GM13977 (cell line): ENCODE measurements at regions not wholly inside any gene's neighbourhood (a gene's known extent, or its start where the extent isn't known, plus 50 kb on each side); places are given as distances from the start of the nearest gene placed in this dataset.

Experiments used
- DNase-seq: peaks from one replicate; pipeline ENCODE4 v3.0.0; 2012; ENCODE audit warnings: low spot score
- in situ Hi-C: fragments of 300-500 bp; cut with MboI; formaldehyde crosslinking; loops from one replicate; pipeline ENCODE4 v1.12.0; 2022; ENCODE audit warnings: low sequenced_read_pairs, low pct_unique_long_range_greater_than_20kb, mixed read lengths, inconsistent platforms; ENCODE audit not compliant: unreplicated experiment
- TF ChIP-seq, protein P1 (sequence below): IDR thresholded peaks from 2 replicates; pipeline ENCODE4 v1.5.1; 2012; ENCODE audit warnings: mild to moderate bottlenecking, control low read depth; ENCODE audit not compliant: insufficient read depth; ENCODE audit errors: extremely low read depth, missing control alignments

DNA sequence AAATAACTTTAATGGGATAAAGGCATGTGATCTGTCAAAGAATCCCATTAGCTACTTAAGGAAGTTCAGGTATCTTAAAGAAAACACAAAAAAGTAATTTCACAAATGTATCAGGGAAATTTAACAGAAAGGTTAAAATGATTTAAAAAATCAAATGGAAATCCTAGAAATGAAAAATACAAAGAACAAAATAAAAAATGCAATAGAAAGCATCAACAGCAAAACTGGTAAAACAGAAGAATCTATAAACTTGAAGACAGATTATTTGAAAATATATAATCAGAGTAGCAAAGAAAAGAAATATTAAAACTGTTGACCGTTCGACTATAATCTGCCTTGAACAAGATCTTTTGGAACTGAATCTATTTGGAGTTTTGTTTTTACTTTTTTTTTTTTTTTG, 279.4 kb upstream of the SYT1 start:
- in situ Hi-C loops, result no loop called here
- DNase-seq, result no peak
- TF ChIP-seq, protein P1, sequence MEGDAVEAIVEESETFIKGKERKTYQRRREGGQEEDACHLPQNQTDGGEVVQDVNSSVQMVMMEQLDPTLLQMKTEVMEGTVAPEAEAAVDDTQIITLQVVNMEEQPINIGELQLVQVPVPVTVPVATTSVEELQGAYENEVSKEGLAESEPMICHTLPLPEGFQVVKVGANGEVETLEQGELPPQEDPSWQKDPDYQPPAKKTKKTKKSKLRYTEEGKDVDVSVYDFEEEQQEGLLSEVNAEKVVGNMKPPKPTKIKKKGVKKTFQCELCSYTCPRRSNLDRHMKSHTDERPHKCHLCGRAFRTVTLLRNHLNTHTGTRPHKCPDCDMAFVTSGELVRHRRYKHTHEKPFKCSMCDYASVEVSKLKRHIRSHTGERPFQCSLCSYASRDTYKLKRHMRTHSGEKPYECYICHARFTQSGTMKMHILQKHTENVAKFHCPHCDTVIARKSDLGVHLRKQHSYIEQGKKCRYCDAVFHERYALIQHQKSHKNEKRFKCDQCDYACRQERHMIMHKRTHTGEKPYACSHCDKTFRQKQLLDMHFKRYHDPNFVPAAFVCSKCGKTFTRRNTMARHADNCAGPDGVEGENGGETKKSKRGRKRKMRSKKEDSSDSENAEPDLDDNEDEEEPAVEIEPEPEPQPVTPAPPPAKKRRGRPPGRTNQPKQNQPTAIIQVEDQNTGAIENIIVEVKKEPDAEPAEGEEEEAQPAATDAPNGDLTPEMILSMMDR, result no peak

DNA sequence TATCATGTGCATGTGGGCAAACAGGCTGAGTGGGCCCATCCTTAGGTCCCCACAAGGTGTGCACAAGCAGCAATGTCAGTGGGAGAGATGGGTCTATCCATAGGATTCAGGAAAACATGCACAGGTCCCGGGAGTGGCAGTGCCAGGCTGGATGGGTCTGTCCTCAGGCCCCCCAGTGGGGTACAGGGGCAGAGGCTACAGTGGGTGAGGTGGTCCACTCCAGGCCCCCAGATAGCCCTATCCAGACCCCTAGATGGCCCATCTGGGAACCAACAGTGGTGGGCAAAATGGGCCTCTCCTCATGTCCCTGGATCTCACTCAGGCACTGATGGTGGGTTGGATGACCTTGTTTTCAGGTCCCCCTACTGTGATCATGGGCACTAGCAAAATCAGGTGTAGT, 277.8 kb upstream of the SYT1 start:
- in situ Hi-C loops, result no loop called here
- TF ChIP-seq, protein P1, result no peak
- DNase-seq, result no peak

DNA sequence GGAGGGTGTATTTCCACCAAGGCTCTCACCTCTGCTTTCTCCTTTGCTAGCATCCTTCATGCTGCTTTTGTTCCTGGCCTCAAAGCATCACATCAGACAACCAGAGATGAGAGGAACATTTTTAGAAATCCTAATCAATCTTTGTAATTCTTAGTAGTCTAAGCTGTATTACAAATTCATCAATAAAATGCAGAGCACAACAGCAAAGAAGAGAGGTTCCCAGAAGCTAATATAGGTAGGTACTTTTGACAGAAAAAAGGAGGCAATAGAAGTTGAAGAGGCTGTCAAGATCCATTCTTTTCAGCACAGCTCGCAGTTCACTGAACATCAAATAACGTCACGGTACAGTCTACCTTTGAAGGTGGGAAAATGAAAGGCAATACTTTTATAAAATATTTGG, 265.2 kb upstream of the SYT1 start:
- in situ Hi-C loops, result no loop called here
- TF ChIP-seq, protein P1, result no peak
- DNase-seq, result no peak

DNA sequence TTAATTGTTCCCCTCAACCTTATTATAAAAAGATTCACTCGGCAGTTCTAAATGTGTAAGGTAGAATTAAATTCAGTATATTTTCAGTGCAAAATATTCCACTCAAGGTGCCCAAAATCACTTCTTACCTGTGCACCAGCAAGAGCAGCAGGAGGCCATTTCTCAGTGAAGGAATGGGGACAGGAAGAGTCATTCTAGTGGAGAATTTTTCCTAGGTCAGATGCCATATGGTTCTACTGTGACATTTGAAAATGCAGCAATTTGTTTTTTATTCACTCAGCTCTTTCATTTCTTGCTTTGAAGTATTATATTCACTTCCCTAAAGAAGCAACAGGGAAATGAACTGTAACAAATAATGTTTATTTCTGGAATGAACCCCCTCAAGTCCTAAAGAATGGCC, 264.0 kb upstream of the SYT1 start:
- in situ Hi-C loops, result no loop called here
- no peak for DNase-seq
- TF ChIP-seq, protein P1, result no peak

DNA sequence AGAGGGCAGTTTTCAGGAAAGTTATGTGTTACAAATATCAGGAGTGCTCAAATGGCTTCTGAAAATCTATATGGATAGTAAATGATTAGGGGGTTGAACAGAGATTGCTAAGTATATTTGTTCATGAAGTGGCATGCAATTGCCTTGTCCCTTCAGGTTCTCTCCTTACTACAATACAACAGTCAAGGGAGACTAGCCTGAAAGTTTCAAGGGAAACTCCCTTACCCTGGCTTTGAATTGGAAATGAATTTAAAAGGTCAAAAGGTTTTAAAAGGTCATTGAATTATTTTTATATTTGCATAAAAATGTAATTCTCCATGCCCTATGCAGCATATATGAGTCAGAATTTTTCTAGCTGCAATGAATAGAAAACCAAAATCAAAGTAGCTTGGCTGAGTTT, 253.1 kb upstream of the SYT1 start:
- in situ Hi-C loops, result no loop called here
- DNase-seq, result no peak
- TF ChIP-seq, protein P1, result no peak

GRCh38 chr12:78612190-78612589, 252.4 kb upstream of the SYT1 start:
- DNase-seq, result no peak
- TF ChIP-seq, protein P1, result no peak
- in situ Hi-C loops, result no loop called here

GRCh38 chr12:78617683-78618082, 246.9 kb upstream of the SYT1 start:
- in situ Hi-C loops, result no loop called here
- TF ChIP-seq, protein P1, result no peak
- no peak for DNase-seq
